IPS-11a (cell line): ENCODE measurements at regions not wholly inside any gene's neighbourhood (a gene's known extent, or its start where the extent isn't known, plus 50 kb on each side); places are given as distances from the start of the nearest gene placed in this dataset.

Experiments
- H3K4me3 ChIP-seq: one replicate; pipeline ENCODE4 v1.5.1; 2013; ENCODE audit warnings: low read depth, low read length, control low read depth

GRCh38 chr9:23302281-23302680 lies 523.8 kb downstream of the ELAVL2 start:
- no peak overlapping the region for H3K4me3 ChIP-seq

- H3K4me3 ChIP-seq = no peak overlapping the region
Measured at GRCh38 chr9:23306731-23307130, 519.3 kb downstream of the ELAVL2 start.

- no peak overlapping the region for H3K4me3 ChIP-seq
Measured at GRCh38 chr9:23307731-23308513, 518.1 kb downstream of the ELAVL2 start.

- no peak overlapping the region for H3K4me3 ChIP-seq
Measured at GRCh38 chr9:23309800-23310199, 516.2 kb downstream of the ELAVL2 start.

GRCh38 chr9:23314247-23314646 lies 511.8 kb downstream of the ELAVL2 start:
- H3K4me3 ChIP-seq = no peak overlapping the region

- no peak overlapping the region for H3K4me3 ChIP-seq
Measured at GRCh38 chr9:23319092-23319491, 506.9 kb downstream of the ELAVL2 start.

- no peak overlapping the region for H3K4me3 ChIP-seq
Measured at GRCh38 chr9:23321049-23321448, 505.0 kb downstream of the ELAVL2 start.

- H3K4me3 ChIP-seq = no peak overlapping the region
Measured at GRCh38 chr9:23322392-23322791, 503.6 kb downstream of the ELAVL2 start.

- no peak overlapping the region for H3K4me3 ChIP-seq
Measured at GRCh38 chr9:23324511-23324910, 501.5 kb downstream of the ELAVL2 start.

- no peak overlapping the region for H3K4me3 ChIP-seq
Measured at GRCh38 chr9:23326597-23326996, 499.4 kb downstream of the ELAVL2 start.

GRCh38 chr9:23341346-23341745 lies 484.7 kb downstream of the ELAVL2 start:
- H3K4me3 ChIP-seq = no peak overlapping the region

GRCh38 chr9:23342291-23342690 lies 483.7 kb downstream of the ELAVL2 start:
- no peak overlapping the region for H3K4me3 ChIP-seq

GRCh38 chr9:23343226-23343625 lies 482.8 kb downstream of the ELAVL2 start:
- H3K4me3 ChIP-seq = no peak overlapping the region

- H3K4me3 ChIP-seq = no peak overlapping the region
Measured at GRCh38 chr9:23361096-23361495, 464.9 kb downstream of the ELAVL2 start.

- H3K4me3 ChIP-seq = no peak overlapping the region
Measured at GRCh38 chr9:23372703-23373102, 453.3 kb downstream of the ELAVL2 start.

GRCh38 chr9:23375511-23375910 lies 450.5 kb downstream of the ELAVL2 start:
- H3K4me3 ChIP-seq = no peak overlapping the region

GRCh38 chr9:23379842-23380241 lies 446.2 kb downstream of the ELAVL2 start:
- no peak overlapping the region for H3K4me3 ChIP-seq

- H3K4me3 ChIP-seq = no peak overlapping the region
Measured at GRCh38 chr9:23380821-23381220, 445.2 kb downstream of the ELAVL2 start.

- no peak overlapping the region for H3K4me3 ChIP-seq
Measured at GRCh38 chr9:23382418-23382817, 443.6 kb downstream of the ELAVL2 start.

GRCh38 chr9:23394189-23394588 lies 431.9 kb downstream of the ELAVL2 start:
- no peak overlapping the region for H3K4me3 ChIP-seq

- no peak overlapping the region for H3K4me3 ChIP-seq
Measured at GRCh38 chr9:23408874-23409273, 417.2 kb downstream of the ELAVL2 start.

- no peak overlapping the region for H3K4me3 ChIP-seq
Measured at GRCh38 chr9:23412046-23412445, 414.0 kb downstream of the ELAVL2 start.

- H3K4me3 ChIP-seq = no peak overlapping the region
Measured at GRCh38 chr9:23412458-23412857, 413.6 kb downstream of the ELAVL2 start.
